ENCODE measurements at regions not wholly inside any gene's neighbourhood (a gene's known extent, or its start where the extent isn't known, plus 50 kb on each side); places are given as distances from the start of the nearest gene placed in this dataset.
A peak's percentile ranks its signal among the peaks of the same experiment; 100 is the strongest.

DNA sequence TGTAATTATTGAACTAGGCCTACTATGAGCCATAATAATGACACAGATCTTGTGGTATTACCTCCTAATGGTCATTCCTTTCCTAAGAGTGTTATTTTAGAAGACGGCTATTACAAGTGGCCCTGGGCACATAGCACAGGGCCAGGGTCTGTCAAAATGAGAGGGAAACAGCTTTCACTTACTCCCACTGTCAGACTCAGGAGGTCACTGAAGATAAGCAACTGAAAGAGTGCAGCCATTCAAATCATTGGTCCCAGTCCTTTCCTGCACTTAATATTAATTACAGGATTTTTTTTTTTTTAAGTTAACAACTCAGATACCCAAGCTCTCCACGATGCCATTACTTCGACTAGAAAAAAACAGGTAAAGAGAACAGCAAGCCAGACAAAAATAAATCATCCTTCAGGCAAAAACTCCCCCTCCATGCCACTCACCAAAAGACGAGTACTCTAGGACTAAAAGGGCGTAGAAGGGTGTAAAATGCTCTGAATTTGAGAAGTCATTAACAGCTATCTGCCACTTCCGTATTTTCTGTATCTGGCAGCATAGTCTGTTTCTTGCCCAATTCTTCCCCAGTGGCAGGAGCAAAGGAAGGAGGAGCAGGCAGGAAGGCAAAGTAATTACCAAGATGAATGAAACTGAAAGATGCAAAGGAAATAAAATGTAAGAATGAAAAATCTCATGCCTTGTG is 87.4 kb downstream of the ZNF608 start:
- peaks cover 6 to 13% of the 10 kb centered on the region in 2 experiments for H4K20me1 ChIP-seq (replicated peaks in 1 of 2; ENCODE audit: control insufficient read depth in 1 of 2, insufficient read depth in 2 of 2, low read length in 2 of 2)
- no peak overlapping the region for H3K27ac ChIP-seq (ENCODE audit: low read depth, low read length)
- no peaks in the 10 kb centered on the region for H3K27me3 ChIP-seq (replicated peaks in 1 of 4; ENCODE audit: control insufficient read depth in 3 of 4, extremely low read depth in 1 of 4, insufficient read depth in 3 of 4, low read length in 3 of 4)
- CTCF ChIA-PET (ENCODE audit: partially characterized antibody), result interaction anchor here (0.5 to 1.4 kb wide), 6 partner anchors 11 to 627 kb away, joined by 3 read pairs; no protein-coding TSS in a partner anchor
- H3K23me2 ChIP-seq (ENCODE audit: low read depth, low read length), result no peaks in the 10 kb centered on the region; the same call in 1 of the 2 replicates
- no peak overlapping the region for H4K8ac ChIP-seq (ENCODE audit: extremely low read depth, insufficient read depth, low read length)
- no peak overlapping the region for H2BK120ac ChIP-seq (replicated peaks; ENCODE audit: low read depth, low read length)
- H4K5ac ChIP-seq (ENCODE audit: insufficient read length, low read depth, low read length), result no peak overlapping the region
- H3K4me1 ChIP-seq (replicated peaks in 1 of 4; ENCODE audit: control insufficient read depth in 3 of 4, insufficient read depth in 4 of 4, low read length in 3 of 4), result peaks cover 14 to 48% (median 42%) of the 10 kb centered on the region in 4 experiments
- WGBS, 2 experiments (ENCODE audit: extremely low coverage in 1 of 2, insufficient coverage in 1 of 2, insufficient read length in 1 of 2, insufficient replicate concordance in 2 of 2, low coverage in 1 of 2, low lambda C conversion rate in 2 of 2, missing lambda C conversion rate in 1 of 2), result 80% methylated on average over 6 of the region's 6 CpGs; no CpG with 5 or more reads in 1 of the 2 experiments
- H3K56ac ChIP-seq (replicated peaks; ENCODE audit: insufficient read length, low read depth, low read length), result no peak overlapping the region
- peaks cover 4 to 79% of the 10 kb centered on the region in 2 experiments; a peak in 3 of 4 replicates for H3K79me2 ChIP-seq (ENCODE audit: control insufficient read depth in 1 of 2, insufficient read depth in 2 of 2, low read length in 2 of 2)
- no peak for DNase-seq (ENCODE audit: low read depth in 1 of 2, low spot score in 2 of 2)
- H2BK20ac ChIP-seq (ENCODE audit: low read length), result no peak overlapping the region; the same call in 1 of the 2 replicates
- no peak overlapping the region for H4K91ac ChIP-seq (replicated peaks; ENCODE audit: insufficient read length, low read length)
- no peak overlapping the region for H3K18ac ChIP-seq (ENCODE audit: extremely low read depth, low read length)
- no peaks in the 10 kb centered on the region for H3K9me3 ChIP-seq (ENCODE audit: insufficient read depth in 2 of 2, low read depth in 1 of 2, low read length in 1 of 2)
- H2AFZ ChIP-seq (ENCODE audit: low read length), result no peak overlapping the region
- no peak overlapping the region for H3K23ac ChIP-seq (ENCODE audit: insufficient read length)
- no peak overlapping the region for H3K4me2 ChIP-seq (ENCODE audit: insufficient read depth in 1 of 2, low read depth in 2 of 2, low read length in 2 of 2)
- 0 out of 2 replicates have a peak overlapping the region, but pooled peaks have one; percentile 30 for H2BK12ac ChIP-seq (ENCODE audit: low read depth, low read length)
- H3K9ac ChIP-seq (replicated peaks in 1 of 4; ENCODE audit: extremely low read depth in 1 of 4, low read depth in 3 of 4, low read length in 3 of 4), result no peak overlapping the region
- no peak for FAIRE-seq
- H3K14ac ChIP-seq (ENCODE audit: insufficient read length), result no peak overlapping the region
- no peak overlapping the region for H3K4ac ChIP-seq (replicated peaks; ENCODE audit: insufficient read length, low read depth, low read length)
- H2AK5ac ChIP-seq (ENCODE audit: low read depth, low read length), result no peak overlapping the region
- POLR2A ChIA-PET (ENCODE audit: partially characterized antibody), result interaction anchor here (0.8 to 2.7 kb wide), 7 partner anchors 8 to 390 kb away, joined by 3 to 9 read pairs (median 4); no protein-coding TSS in a partner anchor
- H3K36me3 ChIP-seq (ENCODE audit: control insufficient read depth in 2 of 4, insufficient read depth in 4 of 4, low read length in 3 of 4), result no peaks in the 10 kb centered on the region
- H2BK15ac ChIP-seq (ENCODE audit: low read length), result no peak overlapping the region; the same call in 1 of the 2 replicates
- H2BK5ac ChIP-seq (ENCODE audit: low read depth, low read length), result no peak overlapping the region
- H3K79me1 ChIP-seq (ENCODE audit: low read depth, low read length), result peaks cover 7% of the 10 kb centered on the region; the same call in 1 of the 2 replicates
- no peak overlapping the region for H3K4me3 ChIP-seq (ENCODE audit: extremely low read depth in 1 of 4, insufficient read depth in 2 of 4, low read depth in 3 of 4, low read length in 4 of 4)
- TF ChIP-seq EZH2 (IDR thresholded peaks at IDR 0.05; ENCODE audit: low read depth, low read length, severe bottlenecking) (no peak), SIN3A (conservative IDR thresholded peaks at IDR 0.05 in 1 of 2, IDR thresholded peaks at IDR 0.05 in 1 of 2; ENCODE audit: low read depth in 1 of 2, low read length in 2 of 2) (no peak), TAF7 (optimal IDR thresholded peaks at IDR 0.05; ENCODE audit: borderline replicate concordance, low read depth, low read length) (no peak), MAFK (IDR thresholded peaks at IDR 0.05; ENCODE audit: low read depth, low read length) (no peak), ZNF274 (IDR thresholded peaks at IDR 0.05; ENCODE audit: borderline replicate concordance, extremely low read depth, low read length) (no peak), JUND (IDR thresholded peaks at IDR 0.05; ENCODE audit: low read length) (no peak), POU5F1 (IDR thresholded peaks at IDR 0.05; ENCODE audit: low read depth, low read length) (no peak), SUZ12 (IDR thresholded peaks at IDR 0.05; ENCODE audit: low read length) (no peak), FOSL1 (IDR thresholded peaks at IDR 0.05; ENCODE audit: insufficient read depth, low read depth, low read length) (no peak), TBP (IDR thresholded peaks at IDR 0.05; ENCODE audit: low read depth, low read length) (no peak), SP4 (IDR thresholded peaks at IDR 0.05; ENCODE audit: low read length) (no peak), RBBP5 (IDR thresholded peaks at IDR 0.05; ENCODE audit: borderline replicate concordance, low read depth, low read length) (no peak)

Data from H1 (cell line).